Tibial artery (tissue), 4 donors: ENCODE measurements at regions not wholly inside any gene's neighbourhood (a gene's known extent, or its start where the extent isn't known, plus 50 kb on each side); places are given as distances from the start of the nearest gene placed in this dataset.

Experiments used
- DNase-seq, 2 donors: peaks; one replicate each; pipeline ENCODE4 v3.0.0-alpha.2; 2019
- H3K27ac ChIP-seq, 2 donors: fragments of 200-600 bp; sonication (generic) in 1 of 2; 1 replicate in 1 of 2; 2 replicates in 1 of 2; pipeline ENCODE4 v1.5.1; 2018 to 2019; ENCODE audit warnings: mild to moderate bottlenecking in 1 of 2
- H3K27me3 ChIP-seq, 2 donors: fragments of 200-600 bp; sonication (generic) in 1 of 2; one replicate each; pipeline versions ENCODE4 v1.5.1 to v1.6.0; 2016 to 2019
- H3K36me3 ChIP-seq, 3 donors: fragments of 200-600 bp; sonication (generic) in 2 of 3; one replicate each; pipeline ENCODE4 v1.5.1; 2016 to 2019; ENCODE audit warnings: mild to moderate bottlenecking in 2 of 3
- H3K4me1 ChIP-seq, 4 donors: fragments of 200-600 bp; sonication (generic) in 2 of 4; 1 replicate in 3 of 4; 2 replicates in 1 of 4; pipeline ENCODE4 v1.5.1; 2016 to 2019
- H3K4me3 ChIP-seq, 2 donors: fragments of 200-600 bp; sonication (generic) in 1 of 2; 1 replicate in 1 of 2; 2 replicates in 1 of 2; pipeline ENCODE4 v1.5.1; 2018 to 2019; ENCODE audit warnings: mild to moderate bottlenecking in 2 of 2
- H3K9me3 ChIP-seq, 3 donors: fragments of 200-600 bp; sonication (generic) in 1 of 3; one replicate each; pipeline ENCODE4 v1.5.1; 2016 to 2019
- CTCF ChIP-seq, 2 experiments: fragments of 200-600 bp in 1 of 2; fragments of 450-650 bp in 1 of 2; IDR thresholded peaks; one replicate each; pipeline ENCODE4 v1.5.1; 2017 to 2019; ENCODE audit warnings: antibody characterized with exemption in 2 of 2, mild to moderate bottlenecking in 1 of 2, moderate library complexity in 1 of 2
- intact Hi-C: fragments of 100-400 bp; cut with DNase I; formaldehyde crosslinking; loops from one replicate; pipeline ENCODE4 v1.15.0; 2023; ENCODE audit warnings: low total_unique reads

- TF ChIP-seq CTCF (IDR thresholded peaks at IDR 0.05), result no peak
- no peaks in the 10 kb centered on the region for H3K27me3 ChIP-seq
- no peak overlapping the region for H3K27ac ChIP-seq
- no peaks in the 10 kb centered on the region for H3K9me3 ChIP-seq
- H3K36me3 ChIP-seq, result no peaks in the 10 kb centered on the region
- intact Hi-C loops, result no loop called here
- DNase-seq, result no peak
- H3K4me3 ChIP-seq, result no peak overlapping the region
- H3K4me1 ChIP-seq, result peaks cover 0 to 12% (median 2%) of the 10 kb centered on the region in 4 donors
Observed at GRCh38 chr5:89117124-89117644, 234.2 kb upstream of the MEF2C start.

DNA sequence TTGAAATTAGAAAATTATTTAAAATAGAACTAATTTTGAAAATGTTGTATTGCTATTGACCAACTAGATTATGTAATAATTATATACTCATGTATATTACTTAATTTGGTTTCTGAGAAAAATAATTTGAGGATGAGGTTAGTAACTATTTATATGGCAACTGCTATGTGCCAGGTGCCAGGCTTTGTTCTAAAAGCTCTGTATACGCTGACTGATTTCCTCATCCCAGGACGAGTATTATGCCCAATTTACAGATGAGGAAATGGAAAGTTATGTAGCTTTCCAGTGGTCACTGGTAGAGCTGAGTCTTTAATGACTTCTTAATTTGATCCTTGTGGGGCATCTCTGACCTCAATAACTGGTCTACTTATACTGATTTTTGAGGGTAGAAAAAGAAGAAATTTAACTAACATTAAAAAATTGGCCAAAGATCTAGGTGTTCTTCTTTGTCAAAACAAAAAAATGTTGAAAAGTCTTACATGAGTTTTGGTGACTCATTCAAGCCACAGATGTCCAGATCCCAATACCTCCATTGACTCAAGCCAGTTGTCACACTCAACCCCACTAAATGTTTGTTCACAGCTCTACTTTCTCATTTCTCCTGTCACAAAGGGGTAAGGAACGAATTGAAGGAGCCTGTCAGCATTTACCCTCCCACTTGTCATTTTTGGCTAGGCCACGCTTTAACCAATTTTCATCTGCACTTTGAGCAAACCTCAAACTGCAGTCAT lies 228.1 kb upstream of the MEF2C start:
- H3K9me3 ChIP-seq, result no peaks in the 10 kb centered on the region
- no peaks in the 10 kb centered on the region for H3K36me3 ChIP-seq
- H3K4me1 ChIP-seq, result peaks cover 0 to 16% (median 0%) of the 10 kb centered on the region in 4 donors
- DNase-seq, result no peak
- no peak overlapping the region for H3K4me3 ChIP-seq
- H3K27me3 ChIP-seq, result no peaks in the 10 kb centered on the region
- intact Hi-C loops, result no loop called here
- H3K27ac ChIP-seq, result no peak overlapping the region
- TF ChIP-seq CTCF (IDR thresholded peaks at IDR 0.05), result no peak

GRCh38 chr5:89106480-89106879 lies 223.5 kb upstream of the MEF2C start:
- Histone ChIP-seq H3K27ac (no peak overlapping the region), H3K4me1 (peaks cover 0 to 9% (median 0%) of the 10 kb centered on the region in 4 donors), H3K9me3 (no peaks in the 10 kb centered on the region), H3K27me3 (no peaks in the 10 kb centered on the region), H3K36me3 (no peaks in the 10 kb centered on the region), H3K4me3 (no peak overlapping the region)
- intact Hi-C loops, result no loop called here
- DNase-seq, result no peak
- no peak for TF ChIP-seq CTCF (IDR thresholded peaks at IDR 0.05)

GRCh38 chr5:89105836-89106235 lies 222.9 kb upstream of the MEF2C start:
- TF ChIP-seq CTCF (IDR thresholded peaks at IDR 0.05), result no peak

DNA sequence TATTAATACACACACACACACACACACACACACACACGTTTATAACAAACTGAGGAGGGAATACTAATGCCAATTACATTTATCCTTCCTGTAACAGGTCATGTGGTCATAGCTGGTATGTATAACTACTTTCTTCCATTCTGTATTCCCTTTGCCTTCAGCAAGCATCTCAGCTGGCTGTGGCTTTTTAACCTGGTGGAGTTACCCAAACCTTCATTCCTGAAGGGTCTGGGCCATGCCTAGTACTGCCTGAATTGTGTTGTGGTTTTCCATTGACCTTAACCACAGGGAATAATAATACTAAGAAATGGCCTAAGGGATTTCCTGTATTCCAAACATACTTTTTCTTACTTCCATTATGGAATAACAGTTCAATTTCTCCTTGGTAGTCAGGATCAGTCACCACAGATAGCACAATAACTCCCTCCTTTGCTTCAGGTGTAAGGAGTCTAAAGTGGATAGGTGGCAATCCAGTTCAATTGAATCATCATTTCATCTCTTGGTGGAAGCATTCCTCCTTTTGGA lies 222.2 kb upstream of the MEF2C start:
- DNase-seq, result no peak

More at GRCh38 chr5:89105836-89106235, 222.9 kb upstream of the MEF2C start:
- H3K27ac ChIP-seq, result no peak overlapping the region
- H3K4me1 ChIP-seq, result peaks cover 0 to 2% (median 0%) of the 10 kb centered on the region in 4 donors
- no peak overlapping the region for H3K4me3 ChIP-seq
- H3K36me3 ChIP-seq, result no peaks in the 10 kb centered on the region
- no peak for DNase-seq
- H3K27me3 ChIP-seq, result no peaks in the 10 kb centered on the region
- H3K9me3 ChIP-seq, result no peaks in the 10 kb centered on the region
- intact Hi-C loops, result no loop called here

More for the DNA sequence above, 222.2 kb upstream of the MEF2C start:
- no peak overlapping the region for H3K27ac ChIP-seq
- intact Hi-C loops, result no loop called here
- H3K27me3 ChIP-seq, result no peaks in the 10 kb centered on the region
- no peak for TF ChIP-seq CTCF (IDR thresholded peaks at IDR 0.05)
- no peaks in the 10 kb centered on the region for H3K4me1 ChIP-seq
- no peak overlapping the region for H3K4me3 ChIP-seq
- no peaks in the 10 kb centered on the region for H3K36me3 ChIP-seq
- no peaks in the 10 kb centered on the region for H3K9me3 ChIP-seq
